Right hindlimb (tissue), 1 donor: ENCODE measurements at regions not wholly inside any gene's neighbourhood (a gene's known extent, or its start where the extent isn't known, plus 50 kb on each side); places are given as distances from the start of the nearest gene placed in this dataset.

Source experiments
- DNase-seq: peaks from one replicate; pipeline ENCODE4 v3.0.0-alpha.2; 2018

GRCh38 chr12:86852451-86852850, 596.3 kb upstream of the MGAT4C start:
- no peak for DNase-seq

GRCh38 chr12:86838711-86839110, 582.5 kb upstream of the MGAT4C start:
- DNase-seq, result peak; percentile 27

GRCh38 chr12:86838260-86838659, 582.1 kb upstream of the MGAT4C start:
- DNase-seq, result no peak

- DNase-seq, result no peak
These were observed 581.1 kb upstream of the MGAT4C start for GRCh38 chr12:86837246-86837645.

GRCh38 chr12:86834217-86834616, 578.0 kb upstream of the MGAT4C start:
- no peak for DNase-seq

GRCh38 chr12:86827409-86827808, 571.2 kb upstream of the MGAT4C start:
- no peak for DNase-seq

- no peak for DNase-seq
These were observed 569.9 kb upstream of the MGAT4C start for GRCh38 chr12:86826051-86826450.

- DNase-seq, result no peak
These were observed 545.2 kb upstream of the MGAT4C start for GRCh38 chr12:86801439-86801838.

GRCh38 chr12:86799616-86800015, 543.4 kb upstream of the MGAT4C start:
- DNase-seq, result no peak

GRCh38 chr12:86796550-86796949, 540.4 kb upstream of the MGAT4C start:
- DNase-seq, result no peak

GRCh38 chr12:86788661-86789060, 532.5 kb upstream of the MGAT4C start:
- no peak for DNase-seq

- DNase-seq, result no peak
These were observed 531.2 kb upstream of the MGAT4C start for GRCh38 chr12:86787419-86787818.

GRCh38 chr12:86777325-86777724, 521.1 kb upstream of the MGAT4C start:
- DNase-seq, result peak; percentile 11

GRCh38 chr12:86774841-86775388, 518.7 kb upstream of the MGAT4C start:
- no peak for DNase-seq

GRCh38 chr12:86772696-86773095, 516.5 kb upstream of the MGAT4C start:
- no peak for DNase-seq

GRCh38 chr12:86770871-86771270, 514.7 kb upstream of the MGAT4C start:
- no peak for DNase-seq

- no peak for DNase-seq
These were observed 492.7 kb upstream of the MGAT4C start for GRCh38 chr12:86748894-86749293.

GRCh38 chr12:86744547-86745212, 488.5 kb upstream of the MGAT4C start:
- DNase-seq, result no peak

GRCh38 chr12:86743875-86744536, 487.8 kb upstream of the MGAT4C start:
- DNase-seq, result no peak

- no peak for DNase-seq
These were observed 485.3 kb upstream of the MGAT4C start for GRCh38 chr12:86741531-86741930.

GRCh38 chr12:86735851-86736250, 479.7 kb upstream of the MGAT4C start:
- no peak for DNase-seq

- DNase-seq, result no peak
These were observed 478.9 kb upstream of the MGAT4C start for GRCh38 chr12:86735072-86735471.

GRCh38 chr12:86730233-86730632, 474.0 kb upstream of the MGAT4C start:
- DNase-seq, result no peak

GRCh38 chr12:86729739-86730138, 473.5 kb upstream of the MGAT4C start:
- no peak for DNase-seq

- DNase-seq, result no peak
These were observed 471.0 kb upstream of the MGAT4C start for GRCh38 chr12:86727160-86727559.
